ENCODE measurements at regions not wholly inside any gene's neighbourhood (a gene's known extent, or its start where the extent isn't known, plus 50 kb on each side); places are given as distances from the start of the nearest gene placed in this dataset.

GRCh38 chr10:28149746-28150145 is 150.9 kb upstream of the ODAD2 start:
- Histone ChIP-seq H3K9ac (no peak overlapping the region), H3K9me2 (no peaks in the 10 kb centered on the region), H3K27ac (ENCODE audit: low read depth in 2 of 2, low read length in 1 of 2) (no peak overlapping the region), H3K79me2 (ENCODE audit: insufficient read depth) (no peaks in the 10 kb centered on the region), H3K27me3 (ENCODE audit: insufficient read depth) (peaks cover 5% of the 10 kb centered on the region; the same call in 1 of the 2 replicates), H3K36me3 (replicated peaks in 1 of 2; ENCODE audit: control insufficient read depth in 1 of 2, insufficient read depth in 2 of 2, low read length in 1 of 2) (no peaks in the 10 kb centered on the region), H2AFZ (ENCODE audit: low read depth) (no peak overlapping the region), H3K9me3 (no peaks in the 10 kb centered on the region), H3K4me2 (no peak overlapping the region), H4K20me1 (ENCODE audit: insufficient read depth) (no peaks in the 10 kb centered on the region), H3K4me1 (ENCODE audit: control insufficient read depth in 1 of 2, insufficient read depth in 2 of 2, low read depth in 1 of 2, low read length in 1 of 2) (no peaks in the 10 kb centered on the region), H3F3A (replicated peaks; ENCODE audit: insufficient read depth) (no peaks in the 10 kb centered on the region), H3K4me3 (ENCODE audit: low read depth in 2 of 2, low read length in 1 of 2) (no peak overlapping the region)
- TF ChIP-seq SIN3A (IDR thresholded peaks at IDR 0.05; ENCODE audit: borderline replicate concordance, low read depth, low read length), result no peak
- no peak for TF ChIP-seq NRF1 (IDR thresholded peaks at IDR 0.05; ENCODE audit: low read depth, low read length)
- no peak for TF ChIP-seq EP300 (IDR thresholded peaks at IDR 0.05; ENCODE audit: borderline replicate concordance in 1 of 2, low read depth in 1 of 2, low read length in 1 of 2)
- WGBS (ENCODE audit: low lambda C conversion rate), result 19% methylated on average over 7 of the region's 7 CpGs
- ChIA-PET POLR2A (no interaction called here), CTCF (interaction anchor here (1.2 to 2.5 kb wide), 2 partner anchors 30 kb away, joined by 3 to 9 read pairs; no protein-coding TSS in a partner anchor)
- DNase-seq, result no peak

DNA sequence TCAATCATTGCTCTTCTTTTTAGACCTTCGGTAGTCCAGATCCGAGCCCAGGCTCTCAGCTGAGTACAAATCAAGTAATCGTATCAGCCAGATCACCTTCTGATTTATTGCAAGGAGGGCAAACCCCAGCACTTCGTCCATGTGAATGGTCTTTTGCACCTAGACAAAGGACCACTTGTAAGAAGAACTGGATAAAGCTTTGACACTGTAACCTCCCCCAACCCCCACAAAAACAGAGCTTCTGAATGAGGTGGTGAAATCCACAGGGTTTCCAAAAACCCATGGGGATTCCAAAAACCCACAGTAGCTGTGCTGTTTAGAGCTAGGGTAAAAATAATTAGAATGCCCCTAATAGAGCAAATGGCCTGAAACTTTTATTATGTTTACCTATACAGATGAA is 148.8 kb upstream of the ODAD2 start:
- no peaks in the 10 kb centered on the region for H3F3A ChIP-seq (replicated peaks; ENCODE audit: insufficient read depth)
- H2AFZ ChIP-seq (ENCODE audit: low read depth), result no peak overlapping the region
- ChIA-PET POLR2A (no interaction called here), CTCF (interaction anchor here (2.5 kb wide), 1 partner anchor 32 kb away, joined by 9 read pairs; no protein-coding TSS in a partner anchor)
- no peak overlapping the region for H3K27ac ChIP-seq (ENCODE audit: low read depth in 2 of 2, low read length in 1 of 2)
- no peak overlapping the region for H3K9ac ChIP-seq
- H3K36me3 ChIP-seq (replicated peaks in 1 of 2; ENCODE audit: control insufficient read depth in 1 of 2, insufficient read depth in 2 of 2, low read length in 1 of 2), result no peaks in the 10 kb centered on the region
- no peak overlapping the region for H3K4me2 ChIP-seq
- H3K9me2 ChIP-seq, result no peaks in the 10 kb centered on the region
- no peak for DNase-seq
- no peaks in the 10 kb centered on the region for H3K4me1 ChIP-seq (ENCODE audit: control insufficient read depth in 1 of 2, insufficient read depth in 2 of 2, low read depth in 1 of 2, low read length in 1 of 2)
- H4K20me1 ChIP-seq (ENCODE audit: insufficient read depth), result no peaks in the 10 kb centered on the region
- peaks cover 5% of the 10 kb centered on the region; the same call in 1 of the 2 replicates for H3K27me3 ChIP-seq (ENCODE audit: insufficient read depth)
- no peaks in the 10 kb centered on the region for H3K79me2 ChIP-seq (ENCODE audit: insufficient read depth)
- 0% methylated on average over 4 of the region's 4 CpGs for WGBS (ENCODE audit: low lambda C conversion rate)
- TF ChIP-seq, protein P1, sequence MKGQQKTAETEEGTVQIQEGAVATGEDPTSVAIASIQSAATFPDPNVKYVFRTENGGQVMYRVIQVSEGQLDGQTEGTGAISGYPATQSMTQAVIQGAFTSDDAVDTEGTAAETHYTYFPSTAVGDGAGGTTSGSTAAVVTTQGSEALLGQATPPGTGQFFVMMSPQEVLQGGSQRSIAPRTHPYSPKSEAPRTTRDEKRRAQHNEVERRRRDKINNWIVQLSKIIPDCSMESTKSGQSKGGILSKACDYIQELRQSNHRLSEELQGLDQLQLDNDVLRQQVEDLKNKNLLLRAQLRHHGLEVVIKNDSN (IDR thresholded peaks at IDR 0.05; ENCODE audit: borderline replicate concordance, low read depth), result no peak
- TF ChIP-seq RAD21 (IDR thresholded peaks at IDR 0.05; ENCODE audit: low read length), result no peak
- TF ChIP-seq PBX3 (IDR thresholded peaks at IDR 0.05), result no peak
- TF ChIP-seq MEF2A (IDR thresholded peaks at IDR 0.05; ENCODE audit: borderline replicate concordance, low read depth), result no peak
- TF ChIP-seq YY1 (IDR thresholded peaks at IDR 0.05; ENCODE audit: low read depth), result no peak
- TF ChIP-seq TEAD4 (IDR thresholded peaks at IDR 0.05; ENCODE audit: borderline replicate concordance, insufficient read depth), result no peak
- no peak for TF ChIP-seq GATA2 (CRISPR knock-in tag; IDR thresholded peaks at IDR 0.05)
- TF ChIP-seq TAF1 (IDR thresholded peaks at IDR 0.05; ENCODE audit: borderline replicate concordance, low read depth, low read length), result no peak
- TF ChIP-seq SMC3 (IDR thresholded peaks at IDR 0.05; ENCODE audit: low read depth, low read length), result no peak
- TF ChIP-seq JUND (IDR thresholded peaks at IDR 0.05), result no peak
- TF ChIP-seq, protein P2, sequence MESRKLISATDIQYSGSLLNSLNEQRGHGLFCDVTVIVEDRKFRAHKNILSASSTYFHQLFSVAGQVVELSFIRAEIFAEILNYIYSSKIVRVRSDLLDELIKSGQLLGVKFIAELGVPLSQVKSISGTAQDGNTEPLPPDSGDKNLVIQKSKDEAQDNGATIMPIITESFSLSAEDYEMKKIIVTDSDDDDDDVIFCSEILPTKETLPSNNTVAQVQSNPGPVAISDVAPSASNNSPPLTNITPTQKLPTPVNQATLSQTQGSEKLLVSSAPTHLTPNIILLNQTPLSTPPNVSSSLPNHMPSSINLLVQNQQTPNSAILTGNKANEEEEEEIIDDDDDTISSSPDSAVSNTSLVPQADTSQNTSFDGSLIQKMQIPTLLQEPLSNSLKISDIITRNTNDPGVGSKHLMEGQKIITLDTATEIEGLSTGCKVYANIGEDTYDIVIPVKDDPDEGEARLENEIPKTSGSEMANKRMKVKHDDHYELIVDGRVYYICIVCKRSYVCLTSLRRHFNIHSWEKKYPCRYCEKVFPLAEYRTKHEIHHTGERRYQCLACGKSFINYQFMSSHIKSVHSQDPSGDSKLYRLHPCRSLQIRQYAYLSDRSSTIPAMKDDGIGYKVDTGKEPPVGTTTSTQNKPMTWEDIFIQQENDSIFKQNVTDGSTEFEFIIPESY (IDR thresholded peaks at IDR 0.05; ENCODE audit: borderline replicate concordance, low read depth), result no peak
- TF ChIP-seq RXRA (IDR thresholded peaks at IDR 0.05; ENCODE audit: borderline replicate concordance, low read depth), result no peak
- TF ChIP-seq SIN3A (IDR thresholded peaks at IDR 0.05; ENCODE audit: borderline replicate concordance, low read depth, low read length), result no peak
- TF ChIP-seq NRF1 (IDR thresholded peaks at IDR 0.05; ENCODE audit: low read depth, low read length), result no peak
- no peak for TF ChIP-seq RFX5 (IDR thresholded peaks at IDR 0.05; ENCODE audit: low read length)
- no peak for TF ChIP-seq MAX (IDR thresholded peaks at IDR 0.05; ENCODE audit: low read depth)
- TF ChIP-seq NFIC (IDR thresholded peaks at IDR 0.05; ENCODE audit: borderline replicate concordance), result no peak
- no peak for TF ChIP-seq POLR2AphosphoS5 (IDR thresholded peaks at IDR 0.05; ENCODE audit: low read depth, low read length)
- no peak for TF ChIP-seq IRF3 (IDR thresholded peaks at IDR 0.05; ENCODE audit: low read depth, low read length)
- no peak for TF ChIP-seq FOSL2 (IDR thresholded peaks at IDR 0.05; ENCODE audit: borderline replicate concordance, low read depth)
- no peak overlapping the region for H3K4me3 ChIP-seq (ENCODE audit: low read depth in 2 of 2, low read length in 1 of 2)
- no peaks in the 10 kb centered on the region for H3K9me3 ChIP-seq
